ENCODE measurements at regions not wholly inside any gene's neighbourhood (a gene's known extent, or its start where the extent isn't known, plus 50 kb on each side); places are given as distances from the start of the nearest gene placed in this dataset.

GRCh38 chr6:158911746-158912480 is 88.1 kb downstream of the RSPH3 start:
- Histone ChIP-seq H3K27ac (no peak overlapping the region), H3K4me1 (peaks cover 21% of the 10 kb centered on the region), H3K9me3 (no peaks in the 10 kb centered on the region), H3K4me3 (no peak overlapping the region), H3K36me3 (no peaks in the 10 kb centered on the region), H3K27me3 (no peaks in the 10 kb centered on the region)
- no peak for TF ChIP-seq EP300 (IDR thresholded peaks at IDR 0.05)
- TF ChIP-seq POLR2A (IDR thresholded peaks at IDR 0.05): no peak
- no peak for TF ChIP-seq CTCF (IDR thresholded peaks at IDR 0.05)
- TF ChIP-seq POLR2AphosphoS5 (IDR thresholded peaks at IDR 0.05): no peak
- WGBS: 63% methylated on average over 5 of the region's 5 CpGs
- DNase-seq (ENCODE audit: low spot score in 2 of 2): no peak

GRCh38 chr6:158910484-158911440 is 89.2 kb downstream of the RSPH3 start:
- Histone ChIP-seq H3K4me1 (peaks cover 21% of the 10 kb centered on the region), H3K27me3 (no peaks in the 10 kb centered on the region), H3K27ac (no peak overlapping the region), H3K36me3 (no peaks in the 10 kb centered on the region), H3K4me3 (no peak overlapping the region), H3K9me3 (no peaks in the 10 kb centered on the region)
- no peak for DNase-seq (ENCODE audit: low spot score in 2 of 2)
- TF ChIP-seq POLR2AphosphoS5 (IDR thresholded peaks at IDR 0.05) (no peak), EP300 (IDR thresholded peaks at IDR 0.05) (no peak), CTCF (IDR thresholded peaks at IDR 0.05) (no peak), POLR2A (IDR thresholded peaks at IDR 0.05) (no peak)
- 49% methylated on average over 12 of the region's 12 CpGs for WGBS

- Histone ChIP-seq H3K36me3 (no peaks in the 10 kb centered on the region), H3K27me3 (no peaks in the 10 kb centered on the region), H3K9me3 (no peaks in the 10 kb centered on the region), H3K4me1 (peaks cover 21% of the 10 kb centered on the region), H3K27ac (no peak overlapping the region), H3K4me3 (no peak overlapping the region)
- 45% methylated on average over 13 of the region's 13 CpGs for WGBS
- no peak for TF ChIP-seq POLR2A (IDR thresholded peaks at IDR 0.05)
- TF ChIP-seq POLR2AphosphoS5 (IDR thresholded peaks at IDR 0.05): no peak
- TF ChIP-seq CTCF (IDR thresholded peaks at IDR 0.05): no peak
- no peak for TF ChIP-seq EP300 (IDR thresholded peaks at IDR 0.05)
- no peak for DNase-seq (ENCODE audit: low spot score in 2 of 2)
These were observed 90.1 kb downstream of the RSPH3 start for GRCh38 chr6:158909938-158910337.

GRCh38 chr6:158908606-158909005 is 89.4 kb upstream of the EZR start:
- Histone ChIP-seq H3K27me3 (no peaks in the 10 kb centered on the region), H3K27ac (no peak overlapping the region)

More at GRCh38 chr6:158908606-158909005, 89.4 kb upstream of the EZR start:
- no peak for DNase-seq (ENCODE audit: low spot score in 2 of 2)
- 50% methylated on average over 1 of the region's 1 CpG for WGBS
- H3K9me3 ChIP-seq: no peaks in the 10 kb centered on the region
- TF ChIP-seq POLR2A (IDR thresholded peaks at IDR 0.05) (no peak), CTCF (IDR thresholded peaks at IDR 0.05) (no peak), EP300 (IDR thresholded peaks at IDR 0.05) (no peak)
- H3K36me3 ChIP-seq: no peaks in the 10 kb centered on the region
- no peak overlapping the region for H3K4me3 ChIP-seq
- peaks cover 21% of the 10 kb centered on the region for H3K4me1 ChIP-seq
